ENCODE measurements at regions not wholly inside any gene's neighbourhood (a gene's known extent, or its start where the extent isn't known, plus 50 kb on each side); places are given as distances from the start of the nearest gene placed in this dataset.

DNA sequence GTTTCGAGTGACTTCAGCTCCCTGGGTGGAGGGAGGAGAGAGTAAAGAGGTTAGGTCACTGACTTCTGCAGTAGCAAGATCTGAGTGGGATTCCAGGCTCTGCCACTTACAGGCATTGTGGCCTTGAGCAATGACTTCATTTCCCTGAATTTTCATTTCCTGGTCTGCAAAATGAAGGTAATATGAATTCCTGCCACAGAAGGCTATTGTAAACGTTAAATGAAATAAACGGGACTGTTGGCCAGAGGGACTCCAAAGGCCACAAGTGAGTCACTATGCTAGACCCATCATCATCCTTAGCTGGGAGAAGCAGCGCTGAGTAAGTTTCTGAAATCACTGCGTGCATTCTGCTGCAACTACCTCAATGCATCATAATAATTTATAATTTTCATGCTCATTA, 807.8 kb downstream of the AACS start:
- DNase-seq (ENCODE audit: low read depth in 2 of 2) = no peak

DNA sequence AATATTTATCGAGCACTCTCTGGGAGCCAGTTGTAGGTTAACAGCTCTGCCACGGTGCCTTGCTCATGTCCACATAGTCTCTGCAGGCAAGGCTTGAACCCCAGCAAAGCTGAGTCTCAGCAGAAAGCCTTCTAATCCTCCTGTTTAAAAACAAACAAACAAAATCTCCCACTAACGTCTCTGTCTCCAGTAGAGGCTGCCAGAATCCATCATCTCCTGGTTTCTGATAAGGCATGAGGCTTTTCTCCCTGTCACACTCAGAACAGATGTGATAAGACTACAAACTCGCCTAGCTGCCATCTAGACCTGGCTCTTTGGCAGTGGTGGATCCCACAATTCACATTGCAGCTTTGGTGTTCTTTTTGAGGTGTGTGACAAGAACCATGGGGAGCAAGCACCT, 813.2 kb downstream of the AACS start:
- DNase-seq (ENCODE audit: low read depth in 2 of 2) = no peak

DNA sequence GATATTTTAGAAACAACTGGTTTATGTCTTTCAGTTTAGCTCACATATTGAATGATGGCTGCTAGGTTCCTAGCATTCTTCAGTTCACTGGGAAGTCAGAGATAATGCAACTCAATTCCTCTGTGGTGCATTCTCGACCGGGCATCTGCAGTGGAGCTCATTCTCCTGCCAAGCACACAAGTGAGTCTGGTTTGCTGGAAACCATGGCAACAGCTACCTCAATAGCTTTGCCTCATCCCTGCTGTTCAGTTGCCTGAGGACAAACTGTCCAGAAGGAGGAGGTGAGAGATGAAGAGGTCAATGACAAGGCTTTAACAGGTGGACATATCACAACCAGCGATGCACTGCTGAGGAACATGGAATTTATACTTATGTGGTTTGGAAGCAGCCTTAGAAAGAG, 816.9 kb downstream of the AACS start:
- DNase-seq (ENCODE audit: low read depth in 2 of 2) = no peak

DNA sequence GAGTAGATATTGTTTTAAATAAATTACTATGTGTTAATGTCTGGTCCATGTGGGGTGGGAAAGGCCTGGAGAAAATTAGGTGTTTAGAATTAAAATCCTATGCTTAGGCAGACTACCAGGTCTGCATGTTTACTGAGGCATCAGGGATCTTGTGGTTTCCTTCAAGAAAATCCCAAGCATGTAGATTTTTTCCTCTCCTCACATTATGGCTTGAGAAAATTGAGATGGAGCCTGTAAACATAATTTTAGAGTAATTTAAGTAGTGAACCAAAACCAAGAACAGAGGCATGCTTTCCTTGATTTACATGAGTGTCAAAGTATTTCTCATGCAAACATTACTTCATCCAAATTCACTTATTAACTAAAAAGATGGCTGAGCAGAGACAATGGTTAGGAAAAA, 823.7 kb downstream of the AACS start:
- no peak for DNase-seq (ENCODE audit: low read depth in 2 of 2)

DNA sequence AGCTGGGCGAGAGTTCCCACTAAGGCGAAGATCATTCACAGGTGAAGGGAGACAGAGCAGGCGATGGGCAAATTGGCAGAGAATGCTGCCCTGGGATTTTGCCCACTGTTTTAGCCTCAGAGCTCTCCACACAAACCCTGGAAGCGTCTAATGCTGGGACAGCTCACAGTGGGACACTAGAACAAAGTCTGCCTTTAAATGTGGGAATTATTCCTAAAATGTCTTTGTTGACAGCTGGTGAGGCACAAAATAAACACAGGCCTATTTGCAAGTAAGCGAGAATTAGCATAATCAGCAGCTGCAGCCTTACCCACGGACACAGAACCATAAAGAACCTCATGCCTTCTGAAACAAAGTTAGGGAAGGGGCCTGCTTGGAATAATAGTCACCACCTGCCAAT, 824.5 kb downstream of the AACS start:
- no peak for DNase-seq (ENCODE audit: low read depth in 2 of 2)

DNA sequence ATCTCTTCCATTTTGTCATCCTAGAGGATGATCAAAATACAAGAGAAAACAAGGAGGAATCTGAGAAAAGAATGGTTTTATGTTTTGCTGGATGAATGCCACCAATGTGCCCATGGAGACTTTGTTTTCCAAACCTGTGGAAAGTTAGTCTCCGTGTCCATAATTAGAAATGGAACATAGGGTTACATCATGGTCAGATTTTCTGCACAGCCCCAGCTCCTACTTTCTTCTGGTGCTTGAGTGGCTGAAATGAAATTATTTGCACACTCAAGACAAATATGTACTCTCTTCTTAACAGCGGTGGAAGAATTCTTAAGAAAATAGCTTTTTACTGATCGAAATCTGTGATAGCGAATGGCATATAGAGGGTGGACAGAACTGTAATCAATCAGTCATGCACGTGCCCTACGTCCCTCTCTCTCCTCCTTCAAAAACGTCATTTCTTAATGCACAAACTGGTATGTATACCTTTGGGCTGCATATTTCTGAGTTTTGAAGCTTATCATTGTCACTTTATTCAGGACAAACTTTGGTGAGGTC, 825.2 kb downstream of the AACS start:
- DNase-seq (ENCODE audit: low read depth in 2 of 2) = no peak

DNA sequence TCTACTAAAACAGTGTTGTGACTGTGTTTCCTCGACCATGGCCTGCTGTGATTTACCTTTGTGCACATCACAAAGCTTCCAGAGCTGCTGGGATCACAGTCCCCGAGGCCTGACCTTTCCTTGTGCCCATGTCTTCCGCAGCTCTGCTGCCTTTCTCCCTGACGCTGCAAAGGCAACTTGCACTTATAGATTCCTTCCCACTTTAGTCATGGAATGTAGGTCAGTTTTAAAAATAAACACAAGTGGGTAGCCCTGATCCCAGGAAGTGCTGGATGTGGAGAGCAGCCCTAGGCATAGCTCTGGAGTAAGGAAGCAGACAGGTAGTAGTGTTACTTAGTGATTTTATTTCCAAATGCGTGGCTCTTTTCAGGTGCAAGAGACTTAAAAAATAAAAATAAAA, 825.7 kb downstream of the AACS start:
- no peak for DNase-seq (ENCODE audit: low read depth in 2 of 2)

DNA sequence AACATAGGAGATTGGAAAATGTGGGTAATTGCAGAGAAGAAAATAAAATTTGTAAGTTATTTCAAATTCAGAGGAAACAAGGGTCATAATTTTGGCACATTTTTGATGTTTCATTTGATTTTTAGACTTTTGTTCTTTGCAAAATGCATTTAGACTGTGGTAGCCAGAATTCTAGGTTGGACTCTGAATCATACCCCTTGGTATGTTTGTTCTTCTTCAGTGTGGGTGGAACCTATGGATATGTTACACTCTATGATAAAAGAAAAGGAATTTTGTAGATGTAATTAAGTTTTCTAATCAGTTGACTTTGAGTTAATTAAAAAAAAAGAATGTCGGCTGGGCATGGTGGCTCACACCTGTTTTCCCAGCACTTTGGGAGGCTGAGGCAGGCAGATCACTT, 827.0 kb downstream of the AACS start:
- DNase-seq (ENCODE audit: low read depth in 2 of 2) = no peak

DNA sequence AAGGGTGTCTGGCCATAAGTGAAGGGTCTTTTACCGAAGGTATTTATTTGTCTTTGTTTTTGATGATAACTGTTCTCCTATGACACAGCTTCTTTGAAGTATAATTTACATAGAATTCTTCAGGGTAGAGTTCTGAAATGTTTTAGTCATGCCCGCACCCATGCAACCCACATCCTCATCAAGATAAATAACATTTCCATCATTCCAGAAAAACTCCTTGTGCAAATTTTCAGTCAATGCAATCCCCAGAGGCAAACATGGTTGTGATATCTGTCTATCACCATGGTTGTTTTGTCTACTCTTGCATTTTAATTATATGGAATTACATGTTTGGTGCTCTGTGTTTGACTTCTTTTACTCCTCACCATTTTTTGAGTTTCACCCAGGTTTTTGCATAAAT, 837.8 kb downstream of the AACS start:
- DNase-seq (ENCODE audit: low read depth in 2 of 2) = no peak

DNA sequence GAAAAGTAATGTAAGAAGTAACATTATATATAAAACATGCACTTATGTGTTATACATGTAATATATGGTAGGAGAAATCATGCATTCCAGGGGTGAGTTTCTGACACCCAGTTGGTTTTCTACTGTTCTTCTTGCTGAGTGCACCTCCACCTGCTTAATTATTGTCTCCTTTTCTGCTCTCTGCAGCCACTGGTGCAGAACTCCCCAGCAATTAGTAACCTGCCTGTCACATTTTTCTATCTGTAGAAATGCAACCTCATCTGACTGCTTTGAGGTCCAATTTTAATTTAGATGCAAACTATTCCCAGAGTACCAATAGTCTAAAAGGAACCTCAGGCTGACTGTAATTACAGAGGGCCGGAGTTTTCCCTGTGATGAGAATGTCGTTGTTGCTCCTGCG, 842.1 kb downstream of the AACS start:
- DNase-seq (ENCODE audit: low read depth in 2 of 2) = no peak

DNA sequence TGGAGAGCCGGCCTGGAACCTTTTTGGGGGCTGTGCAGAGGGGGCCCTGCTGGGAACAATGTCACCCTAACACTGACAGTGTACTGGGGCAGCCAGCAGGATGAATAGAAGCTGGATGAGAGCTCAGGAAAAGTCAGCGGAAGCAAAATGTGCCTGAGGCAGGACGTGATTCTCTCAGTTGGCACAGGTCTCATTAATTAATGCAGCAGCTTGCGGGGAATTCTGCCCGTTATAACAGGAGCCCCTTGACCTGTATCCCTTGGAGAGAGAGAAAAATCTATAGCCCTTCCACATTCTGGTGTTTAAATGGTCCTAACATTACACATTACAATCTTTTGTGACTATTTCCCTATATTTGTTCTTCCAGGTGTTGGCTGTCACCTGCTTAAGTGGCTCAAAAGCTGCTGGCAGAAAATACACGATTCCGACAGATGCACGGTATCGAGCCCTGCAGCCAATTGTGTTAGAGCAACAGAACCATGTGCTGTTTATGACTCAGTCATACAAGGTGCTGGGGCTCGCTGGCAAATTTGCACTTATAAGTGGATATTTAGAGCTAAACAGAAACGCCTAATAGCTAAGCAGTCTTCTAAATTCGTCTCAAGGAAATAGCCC, 854.7 kb downstream of the AACS start:
- no peak for DNase-seq (ENCODE audit: low read depth in 2 of 2)

DNA sequence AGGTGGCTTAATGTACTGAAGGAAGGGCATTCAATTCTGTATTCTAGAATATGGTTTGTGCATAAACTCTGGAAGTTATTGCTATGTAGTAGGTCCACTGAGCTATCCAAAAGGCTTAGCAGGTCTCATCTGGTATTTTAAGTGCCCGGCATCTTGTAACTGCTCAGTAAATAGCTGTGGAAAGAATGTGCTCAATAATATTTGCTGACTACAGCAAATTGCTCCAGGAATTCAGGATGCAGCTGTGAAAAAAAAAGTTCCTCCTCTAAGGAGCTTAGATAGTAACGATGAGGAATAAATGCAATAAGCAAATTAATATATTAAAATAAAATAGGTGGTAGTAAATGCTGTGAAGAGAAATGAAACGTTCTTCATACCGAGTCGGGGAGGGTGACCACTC, 857.1 kb downstream of the AACS start:
- DNase-seq (ENCODE audit: low read depth in 2 of 2) = no peak

DNA sequence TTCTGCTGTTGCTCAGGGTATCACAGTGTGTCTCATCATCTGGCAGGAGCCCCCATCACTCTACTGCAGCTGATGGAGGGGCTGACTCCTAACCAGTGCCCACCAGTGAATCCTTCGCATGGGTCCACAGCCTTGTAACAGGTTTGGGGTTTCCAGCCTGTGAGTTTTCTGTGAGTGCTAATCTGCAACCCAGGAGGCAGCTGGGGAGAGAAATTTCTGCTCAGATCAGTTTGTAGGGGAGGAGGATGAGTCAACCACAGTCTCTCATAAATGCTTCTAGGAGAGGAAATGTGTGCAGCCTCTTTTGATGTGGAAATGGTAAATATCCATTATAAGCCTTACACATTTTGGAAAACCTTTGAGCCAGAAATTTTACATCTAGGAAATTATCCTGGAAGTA, 871.3 kb downstream of the AACS start:
- DNase-seq (ENCODE audit: low read depth in 2 of 2) = no peak

DNA sequence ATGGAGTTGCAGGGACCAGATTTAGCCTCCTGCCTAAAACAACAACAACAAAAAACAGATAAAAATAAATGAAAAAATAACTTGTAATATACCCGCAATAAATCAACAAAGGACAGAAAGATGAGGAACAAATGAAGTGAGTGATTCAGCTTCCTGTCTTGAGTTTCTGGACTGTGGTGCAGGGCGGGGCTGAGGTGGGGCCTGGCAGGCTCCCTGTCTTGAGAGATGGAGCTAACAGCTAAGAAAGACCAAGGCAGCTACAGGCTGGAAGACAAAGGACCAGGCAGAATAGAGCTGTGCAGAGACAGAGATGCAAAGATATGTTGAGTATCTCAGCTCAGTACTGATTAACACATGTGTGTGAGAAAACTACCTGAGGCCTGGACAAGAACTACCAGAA, 879.2 kb downstream of the AACS start:
- no peak for DNase-seq (ENCODE audit: low read depth in 2 of 2)

DNA sequence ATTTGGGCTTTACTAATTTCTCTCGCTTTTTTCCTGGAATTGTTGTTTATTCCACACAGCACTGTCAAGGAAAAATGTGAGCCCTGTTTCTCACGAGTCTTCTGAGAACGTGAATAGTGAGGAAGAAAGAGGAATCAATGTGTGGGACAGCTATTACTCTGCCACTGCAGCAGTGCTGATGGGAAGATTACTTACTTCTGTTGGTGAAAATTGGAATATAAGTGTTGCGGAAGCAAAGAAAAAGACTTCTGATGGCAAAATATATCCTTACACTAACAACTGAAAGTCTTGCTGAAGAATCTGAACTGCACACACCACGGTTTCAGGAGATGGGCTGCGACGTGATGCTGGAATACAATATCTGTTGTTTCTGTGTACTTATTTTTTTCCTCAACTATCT, 884.2 kb downstream of the AACS start:
- no peak for DNase-seq (ENCODE audit: low read depth in 2 of 2)

DNA sequence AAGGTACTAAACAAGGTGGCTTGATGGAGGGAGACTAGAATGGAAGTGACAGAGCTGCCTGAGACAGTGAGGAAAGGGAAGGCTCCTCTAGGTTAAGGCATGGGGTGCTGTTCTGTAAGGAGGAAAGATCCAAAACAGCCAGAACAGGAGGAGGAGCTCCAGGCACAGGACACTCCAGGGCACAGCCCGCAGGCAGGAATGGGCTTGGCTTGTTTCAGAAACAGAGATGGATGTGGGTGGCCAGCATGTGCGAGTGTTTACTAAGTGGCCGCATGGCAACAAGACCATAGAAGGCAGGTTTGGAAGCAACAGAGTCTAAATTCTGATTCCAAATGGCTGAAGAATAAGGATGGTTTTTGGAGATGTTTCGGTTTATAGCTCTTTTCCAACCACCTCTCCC, 889.1 kb downstream of the AACS start:
- no peak for DNase-seq (ENCODE audit: low read depth in 2 of 2)

DNA sequence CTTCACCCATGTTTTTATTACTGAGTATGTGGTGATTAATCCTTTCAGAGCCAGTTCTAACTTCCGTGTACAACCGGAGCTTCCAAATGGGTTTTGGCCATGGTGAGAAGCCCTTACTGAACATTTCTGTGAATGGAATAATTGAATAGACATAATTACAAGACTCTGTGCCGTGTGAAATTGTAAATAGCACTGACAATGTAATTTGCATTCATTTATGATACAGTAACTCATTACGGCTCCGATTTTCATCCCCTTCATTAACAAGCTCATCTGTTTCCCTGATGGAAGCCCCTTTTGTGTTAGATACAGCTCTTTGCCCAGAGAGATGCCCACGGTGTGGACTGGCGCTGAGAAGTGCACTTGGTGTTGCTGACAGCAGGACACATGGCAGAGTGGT, 891.0 kb downstream of the AACS start:
- DNase-seq (ENCODE audit: low read depth in 2 of 2) = no peak

DNA sequence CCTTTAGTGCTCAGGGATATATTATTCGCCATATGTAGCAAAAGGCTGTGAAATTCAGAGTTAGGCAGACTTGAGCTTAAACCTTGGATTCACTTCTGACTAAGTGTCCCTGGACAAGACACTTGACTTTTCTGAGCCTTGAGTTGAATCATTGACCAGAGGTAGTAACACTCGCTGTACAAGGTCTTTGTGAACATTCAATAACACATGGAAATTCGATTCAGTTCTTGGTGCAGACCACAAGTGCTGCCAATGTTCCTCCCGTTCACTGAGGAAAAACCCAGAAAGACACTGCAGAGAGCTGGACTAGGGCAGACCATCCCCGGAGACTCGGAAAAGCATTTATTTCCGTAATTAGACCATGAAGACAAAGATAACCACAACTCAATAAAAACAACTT, 901.4 kb downstream of the AACS start:
- no peak for DNase-seq (ENCODE audit: low read depth in 2 of 2)

DNA sequence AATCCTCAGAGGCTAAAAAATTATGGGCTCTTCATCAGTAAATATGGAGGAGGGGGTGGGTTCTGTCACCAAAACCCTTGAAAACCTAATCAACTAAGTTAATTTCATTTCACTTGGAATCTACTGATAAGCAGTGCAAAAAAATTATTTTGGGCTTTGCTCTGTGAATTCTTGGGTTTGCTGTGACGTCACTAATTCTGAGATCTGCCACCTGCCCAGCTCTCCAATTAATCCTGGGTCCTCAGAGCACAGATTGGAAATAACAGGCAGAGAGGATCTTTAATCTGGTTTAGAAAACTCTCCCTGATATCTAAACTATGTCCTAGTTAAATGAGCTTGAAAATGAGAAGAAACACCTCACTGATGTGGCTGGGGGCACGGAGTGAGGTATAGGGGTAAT, 903.2 kb downstream of the AACS start:
- no peak for DNase-seq (ENCODE audit: low read depth in 2 of 2)

DNA sequence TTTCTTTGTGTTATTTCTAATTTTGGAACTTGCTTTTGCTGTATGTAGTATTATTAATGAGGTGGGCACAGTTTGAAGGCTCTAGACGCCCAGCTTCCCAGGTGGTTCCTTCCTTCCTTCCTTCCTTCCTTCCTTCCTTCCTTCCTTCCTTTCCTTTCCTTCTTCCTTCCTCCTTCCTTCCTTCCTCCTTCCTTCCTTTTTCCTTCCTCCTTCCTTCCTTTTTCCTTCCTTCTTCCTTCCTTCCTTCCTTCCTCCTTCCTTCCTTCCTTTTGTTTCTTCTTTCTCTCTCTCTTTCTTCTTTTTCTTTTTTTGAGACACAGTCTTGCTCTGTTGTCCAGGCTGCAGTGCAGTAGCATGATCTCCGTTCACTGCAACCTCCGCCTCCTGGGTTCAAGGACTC, 906.7 kb downstream of the AACS start:
- DNase-seq (ENCODE audit: low read depth in 2 of 2) = no peak

DNA sequence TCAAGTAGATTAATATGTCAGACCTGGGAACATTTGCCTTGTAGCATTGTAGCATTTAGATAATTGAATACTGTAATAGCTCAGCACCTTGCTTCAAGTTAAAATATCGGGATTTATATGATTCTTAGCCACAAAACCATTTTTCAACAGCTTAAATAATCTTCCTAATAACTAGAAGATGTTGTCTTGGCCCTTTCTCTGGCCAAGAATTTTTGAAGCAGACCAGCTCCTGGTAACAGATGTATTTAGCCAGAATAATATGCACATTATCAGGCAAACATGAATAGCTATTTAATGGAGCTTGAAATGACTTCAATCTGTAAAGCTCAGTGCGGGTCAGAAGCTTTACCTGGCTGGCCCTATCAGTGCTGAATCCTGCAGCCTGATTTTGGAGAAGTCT, 913.1 kb downstream of the AACS start:
- no peak for DNase-seq (ENCODE audit: low read depth in 2 of 2)

DNA sequence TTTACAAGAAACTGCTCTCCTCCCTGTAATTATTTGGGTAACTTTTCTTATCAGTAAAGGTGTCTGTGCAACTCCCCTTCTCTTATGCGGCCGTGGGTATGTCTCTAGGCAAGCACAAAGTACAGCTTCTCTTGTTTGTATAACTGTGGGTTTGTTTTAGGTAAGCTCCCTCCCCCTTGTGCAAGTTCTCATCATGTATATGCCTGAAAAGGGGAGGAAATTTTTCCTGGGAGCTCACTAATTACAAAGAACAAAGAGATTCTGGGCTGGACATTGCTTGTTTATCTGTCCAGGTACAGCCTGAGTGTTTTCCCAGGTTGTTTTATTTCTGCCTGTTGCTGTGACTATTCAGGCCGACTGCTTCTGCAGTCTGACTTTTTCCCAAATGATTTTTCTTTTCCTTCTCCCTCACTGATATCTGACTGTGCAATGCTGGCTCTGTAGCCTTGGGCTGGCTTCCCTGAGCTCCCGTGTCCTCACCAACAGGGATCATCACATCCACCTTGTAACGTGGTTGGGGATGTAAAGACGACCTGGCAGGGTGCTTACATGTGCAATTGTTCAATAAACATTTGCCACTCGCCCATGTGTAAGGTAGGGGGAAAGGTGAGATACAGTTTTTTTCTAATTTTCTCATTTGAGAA, 916.5 kb downstream of the AACS start:
- DNase-seq (ENCODE audit: low read depth in 2 of 2) = no peak

DNA sequence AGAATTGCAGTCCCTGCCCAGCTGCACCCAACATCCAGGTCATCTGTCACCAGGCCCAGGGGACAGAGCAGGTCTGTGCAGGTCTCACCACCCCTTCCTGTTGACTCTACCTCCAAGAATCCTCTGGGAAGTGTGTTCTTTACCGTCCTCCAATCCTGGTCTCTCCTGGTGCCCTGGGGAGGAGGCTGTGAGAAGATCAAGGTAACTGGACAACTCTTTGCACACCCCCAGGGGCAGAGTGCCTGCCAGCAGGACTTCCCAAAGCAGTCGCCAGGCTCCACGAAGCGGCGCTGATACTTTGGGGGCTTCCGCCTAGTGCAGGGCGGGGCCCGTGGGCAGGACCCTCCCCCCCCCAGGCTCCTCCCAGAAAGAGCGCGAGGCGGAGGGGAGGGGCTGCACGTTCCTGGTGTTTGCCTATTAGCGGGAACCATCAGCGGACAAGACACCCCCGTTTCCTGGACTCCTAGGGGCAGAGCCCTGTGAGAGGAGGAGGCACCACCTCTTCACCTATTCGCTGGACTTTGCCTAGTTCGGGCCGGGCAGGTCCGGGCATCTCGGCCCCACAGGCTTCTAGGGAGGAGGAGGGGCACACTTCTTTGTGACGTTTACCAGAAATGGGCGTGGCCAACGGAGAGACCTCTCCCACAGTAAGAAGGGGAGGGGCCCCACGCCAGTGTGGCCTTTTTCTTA, 918.0 kb downstream of the AACS start:
- DNase-seq (ENCODE audit: low read depth in 2 of 2) = no peak
